Transverse colon (tissue), 3 donors: ENCODE measurements at regions not wholly inside any gene's neighbourhood (a gene's known extent, or its start where the extent isn't known, plus 50 kb on each side); places are given as distances from the start of the nearest gene placed in this dataset.

Experiments used
- CTCF ChIP-seq, 5 experiments: fragments of 200-600 bp in 3 of 5; fragments of 450-650 bp in 2 of 5; sonication (generic) in 3 of 5; IDR thresholded peaks; 1 replicate in 2 of 5; 2 replicates in 3 of 5; pipeline ENCODE4 v1.5.1; 2016 to 2017; ENCODE audit warnings: antibody characterized with exemption in 5 of 5, inconsistent platforms in 3 of 5, mild to moderate bottlenecking in 2 of 5, moderate library complexity in 1 of 5
- POLR2A ChIP-seq: fragments of 450-650 bp; IDR thresholded peaks from one replicate; pipeline ENCODE4 v1.6.1; 2016; ENCODE audit warnings: antibody characterized with exemption, mild to moderate bottlenecking, moderate library complexity

- TF ChIP-seq CTCF (IDR thresholded peaks at IDR 0.05) (no peak), POLR2A (no peak)
These were observed 95.4 kb downstream of the PXDC1 start for GRCh38 chr6:3656076-3656475.
